ENCODE measurements at regions not wholly inside any gene's neighbourhood (a gene's known extent, or its start where the extent isn't known, plus 50 kb on each side); places are given as distances from the start of the nearest gene placed in this dataset.
"Not testable (repeated sequence)": the region's sequence is repeated elsewhere in the genome, so short reads cannot be mapped to it uniquely, and the experiment has no call there.

- H3K36me3 ChIP-seq (ENCODE audit: insufficient read depth, low read length); H3K79me2 ChIP-seq (ENCODE audit: insufficient read depth, low read length); H3K27ac ChIP-seq (ENCODE audit: low read length); H3K9me3 ChIP-seq (ENCODE audit: insufficient read depth, low read length, severe bottlenecking); ATAC-seq (ENCODE audit: insufficient read depth, low read depth); H4K20me1 ChIP-seq (ENCODE audit: insufficient read depth, low read length); H3K4me3 ChIP-seq (ENCODE audit: low read depth in 1 of 2, low read length in 2 of 2); DNase-seq; H3K4me2 ChIP-seq (ENCODE audit: insufficient read depth, low read length); H3K27me3 ChIP-seq (ENCODE audit: insufficient read depth, low read length, poor library complexity); H2AFZ ChIP-seq (ENCODE audit: low read depth, low read length); H3K4me1 ChIP-seq (ENCODE audit: insufficient read depth, low read length); H3K9ac ChIP-seq (ENCODE audit: low read depth, low read length): not testable (repeated sequence)
Observed at GRCh38 chr15:81870746-81871106, 175.1 kb downstream of the MEX3B start.

- H3K4me1 ChIP-seq (ENCODE audit: insufficient read depth, low read length); H3K27me3 ChIP-seq (ENCODE audit: insufficient read depth, low read length, poor library complexity); DNase-seq; ATAC-seq (ENCODE audit: insufficient read depth, low read depth); H3K36me3 ChIP-seq (ENCODE audit: insufficient read depth, low read length); H3K79me2 ChIP-seq (ENCODE audit: insufficient read depth, low read length); H2AFZ ChIP-seq (ENCODE audit: low read depth, low read length); H3K4me2 ChIP-seq (ENCODE audit: insufficient read depth, low read length); H3K9me3 ChIP-seq (ENCODE audit: insufficient read depth, low read length, severe bottlenecking); H3K4me3 ChIP-seq (ENCODE audit: low read depth in 1 of 2, low read length in 2 of 2); H4K20me1 ChIP-seq (ENCODE audit: insufficient read depth, low read length); H3K27ac ChIP-seq (ENCODE audit: low read length); H3K9ac ChIP-seq (ENCODE audit: low read depth, low read length): not testable (repeated sequence)
Observed at GRCh38 chr15:81870062-81870745, 175.6 kb downstream of the MEX3B start.

- H3K9ac ChIP-seq (ENCODE audit: low read depth, low read length), result no peak overlapping the region
- ATAC-seq (ENCODE audit: insufficient read depth, low read depth) (no peak), DNase-seq (no peak)
- no peak overlapping the region for H3K4me2 ChIP-seq (ENCODE audit: insufficient read depth, low read length)
- H4K20me1 ChIP-seq (ENCODE audit: insufficient read depth, low read length), result no peaks in the 10 kb centered on the region
- H3K36me3 ChIP-seq (ENCODE audit: insufficient read depth, low read length), result no peaks in the 10 kb centered on the region
- H3K27me3 ChIP-seq (ENCODE audit: insufficient read depth, low read length, poor library complexity), result no peaks in the 10 kb centered on the region
- no peak overlapping the region for H2AFZ ChIP-seq (ENCODE audit: low read depth, low read length)
- no peaks in the 10 kb centered on the region for H3K79me2 ChIP-seq (ENCODE audit: insufficient read depth, low read length)
- H3K9me3 ChIP-seq (ENCODE audit: insufficient read depth, low read length, severe bottlenecking), result no peaks in the 10 kb centered on the region
- no peak for TF ChIP-seq CTCF (IDR thresholded peaks at IDR 0.05; ENCODE audit: borderline replicate concordance, extremely low read depth, low read length, poor library complexity, severe bottlenecking)
- TF ChIP-seq EZH2 (IDR thresholded peaks at IDR 0.05; ENCODE audit: borderline replicate concordance, low read depth, low read length, severe bottlenecking), result no peak
- H3K27ac ChIP-seq (ENCODE audit: low read length), result no peak overlapping the region
- no peaks in the 10 kb centered on the region for H3K4me1 ChIP-seq (ENCODE audit: insufficient read depth, low read length)
- H3K4me3 ChIP-seq (ENCODE audit: low read depth in 1 of 2, low read length in 2 of 2), result no peak overlapping the region
Observed at GRCh38 chr15:81869161-81869954, 176.5 kb downstream of the MEX3B start.

- H2AFZ ChIP-seq (ENCODE audit: low read depth, low read length), result no peak overlapping the region
- H3K4me3 ChIP-seq (ENCODE audit: low read depth in 1 of 2, low read length in 2 of 2), result no peak overlapping the region
- H3K4me2 ChIP-seq (ENCODE audit: insufficient read depth, low read length), result no peak overlapping the region
- DNase-seq (no peak), ATAC-seq (ENCODE audit: insufficient read depth, low read depth) (no peak)
- no peaks in the 10 kb centered on the region for H3K36me3 ChIP-seq (ENCODE audit: insufficient read depth, low read length)
- no peak for TF ChIP-seq EZH2 (IDR thresholded peaks at IDR 0.05; ENCODE audit: borderline replicate concordance, low read depth, low read length, severe bottlenecking)
- TF ChIP-seq CTCF (IDR thresholded peaks at IDR 0.05; ENCODE audit: borderline replicate concordance, extremely low read depth, low read length, poor library complexity, severe bottlenecking), result no peak
- no peak overlapping the region for H3K27ac ChIP-seq (ENCODE audit: low read length)
- no peaks in the 10 kb centered on the region for H3K9me3 ChIP-seq (ENCODE audit: insufficient read depth, low read length, severe bottlenecking)
- H4K20me1 ChIP-seq (ENCODE audit: insufficient read depth, low read length), result no peaks in the 10 kb centered on the region
- H3K9ac ChIP-seq (ENCODE audit: low read depth, low read length), result no peak overlapping the region
- no peaks in the 10 kb centered on the region for H3K4me1 ChIP-seq (ENCODE audit: insufficient read depth, low read length)
- H3K79me2 ChIP-seq (ENCODE audit: insufficient read depth, low read length), result no peaks in the 10 kb centered on the region
- no peaks in the 10 kb centered on the region for H3K27me3 ChIP-seq (ENCODE audit: insufficient read depth, low read length, poor library complexity)
Observed at GRCh38 chr15:81865850-81866537, 179.8 kb downstream of the MEX3B start.

Data from DND-41 (cell line).